WTC11 (cell line): ENCODE measurements at regions not wholly inside any gene's neighbourhood (a gene's known extent, or its start where the extent isn't known, plus 50 kb on each side); places are given as distances from the start of the nearest gene placed in this dataset.

Source experiments
- AFF4 ChIP-seq: sonication (generic); formaldehyde crosslinking; IDR thresholded peaks from 2 replicates; pipeline ENCODE4 v1.8.1; 2023; ENCODE audit warnings: mild to moderate bottlenecking, missing genetic modification reagents, borderline replicate concordance
- ATF2 ChIP-seq: sonication (generic); formaldehyde crosslinking; IDR thresholded peaks from 2 replicates; pipeline ENCODE4 v1.8.1; 2022; ENCODE audit warnings: low read depth, missing genetic modification reagents, borderline replicate concordance
- ATF3 ChIP-seq: sonication (generic); formaldehyde crosslinking; conservative IDR thresholded peaks from 2 replicates; pipeline ENCODE4 v1.8.1; 2022; ENCODE audit warnings: mild to moderate bottlenecking, missing genetic modification reagents
- CBFB ChIP-seq: sonication (generic); formaldehyde crosslinking; IDR thresholded peaks from 2 replicates; pipeline ENCODE4 v1.8.1; 2022; ENCODE audit warnings: mild to moderate bottlenecking, low read depth, missing genetic modification reagents
- CTCF ChIP-seq: fragments of 200-600 bp; IDR thresholded peaks from 2 replicates; pipeline ENCODE4 v1.8.0; 2022; ENCODE audit warnings: antibody characterized with exemption
- FOXP4 ChIP-seq: sonication (generic); formaldehyde crosslinking; IDR thresholded peaks from 2 replicates; pipeline ENCODE4 v1.8.0; 2022; ENCODE audit warnings: mild to moderate bottlenecking, missing genetic modification reagents
- GABPB1 ChIP-seq: sonication (generic); formaldehyde crosslinking; IDR thresholded peaks from 2 replicates; pipeline ENCODE4 v1.8.1; 2023; ENCODE audit warnings: mild to moderate bottlenecking, missing genetic modification reagents
- MAX ChIP-seq: sonication (generic); formaldehyde crosslinking; IDR thresholded peaks from 2 replicates; pipeline ENCODE4 v1.8.0; 2022; ENCODE audit warnings: mild to moderate bottlenecking, missing genetic modification reagents
- NR2C2 ChIP-seq: sonication (generic); formaldehyde crosslinking; IDR thresholded peaks from 2 replicates; pipeline ENCODE4 v1.8.0; 2022; ENCODE audit warnings: mild to moderate bottlenecking, missing genetic modification reagents
- PRDM15 ChIP-seq: sonication (generic); formaldehyde crosslinking; IDR thresholded peaks from 2 replicates; pipeline ENCODE4 v1.8.0; 2022; ENCODE audit warnings: missing genetic modification reagents
- PREB ChIP-seq: sonication (generic); formaldehyde crosslinking; IDR thresholded peaks from 2 replicates; pipeline ENCODE4 v1.8.1; 2022; ENCODE audit warnings: mild to moderate bottlenecking, missing genetic modification reagents, moderate library complexity, borderline replicate concordance
- SP1 ChIP-seq: sonication (generic); formaldehyde crosslinking; conservative IDR thresholded peaks from 2 replicates; pipeline ENCODE4 v1.8.1; 2022; ENCODE audit warnings: missing genetic modification reagents
- STAT6 ChIP-seq: sonication (generic); formaldehyde crosslinking; conservative IDR thresholded peaks from 2 replicates; pipeline ENCODE4 v1.8.1; 2023; ENCODE audit warnings: mild to moderate bottlenecking, low read depth, missing genetic modification reagents, moderate library complexity
- ZNF416 ChIP-seq: fragments of 250-450 bp; sonication (Bioruptor Pico); IDR thresholded peaks from 2 replicates; pipeline ENCODE4 v1.9.0; 2021; ENCODE audit warnings: mild to moderate bottlenecking, inconsistent platforms

- no peak for TF ChIP-seq AFF4 (CRISPR knock-in tag)
- no peak for TF ChIP-seq GABPB1
- TF ChIP-seq CTCF, result no peak
- TF ChIP-seq ZNF416, result no peak
- no peak for TF ChIP-seq ATF3 (CRISPR knock-in tag)
- TF ChIP-seq NR2C2, result no peak
- no peak for TF ChIP-seq PRDM15
- TF ChIP-seq ATF2 (CRISPR knock-in tag), result no peak
- TF ChIP-seq STAT6 (CRISPR knock-in tag), result no peak
- TF ChIP-seq CBFB (CRISPR knock-in tag), result no peak
- TF ChIP-seq PREB (CRISPR knock-in tag), result no peak
- TF ChIP-seq MAX, result no peak
- no peak for TF ChIP-seq FOXP4 (CRISPR knock-in tag)
- TF ChIP-seq SP1 (CRISPR knock-in tag), result no peak
Observed at GRCh38 chr12:87923361-87923760, 105.8 kb downstream of the C12orf50 start.
